GM12873 (cell line): ENCODE measurements at regions not wholly inside any gene's neighbourhood (a gene's known extent, or its start where the extent isn't known, plus 50 kb on each side); places are given as distances from the start of the nearest gene placed in this dataset.

Experiments
- TF ChIP-seq, protein P1 (sequence below): IDR thresholded peaks from 2 replicates; pipeline ENCODE4 v1.5.1; 2012; ENCODE audit warnings: low read depth, mild to moderate bottlenecking, moderate library complexity, low read length, control low read depth; ENCODE audit not compliant: insufficient read depth; ENCODE audit errors: missing control alignments

DNA sequence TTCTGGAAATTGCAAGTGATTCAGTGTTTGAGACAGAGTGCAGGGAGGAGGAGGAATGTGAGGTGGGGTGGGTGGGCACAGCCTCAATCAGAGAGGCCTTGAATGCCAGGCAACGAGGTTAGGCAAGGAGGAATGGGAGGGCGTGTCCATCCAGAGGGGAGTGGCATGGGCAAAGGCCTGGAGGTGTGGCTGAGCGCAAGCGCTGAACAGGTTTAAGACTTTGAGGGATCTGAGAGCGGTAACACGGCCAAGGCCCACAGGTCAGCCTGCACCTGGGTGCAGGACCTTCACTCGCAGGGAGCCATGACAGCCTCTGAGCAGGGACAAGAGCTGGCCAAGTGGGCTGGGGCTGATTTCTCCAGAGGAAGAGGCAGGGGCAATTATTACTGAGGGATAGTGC is 125.9 kb downstream of the TPRA1 start:
- TF ChIP-seq, protein P1, sequence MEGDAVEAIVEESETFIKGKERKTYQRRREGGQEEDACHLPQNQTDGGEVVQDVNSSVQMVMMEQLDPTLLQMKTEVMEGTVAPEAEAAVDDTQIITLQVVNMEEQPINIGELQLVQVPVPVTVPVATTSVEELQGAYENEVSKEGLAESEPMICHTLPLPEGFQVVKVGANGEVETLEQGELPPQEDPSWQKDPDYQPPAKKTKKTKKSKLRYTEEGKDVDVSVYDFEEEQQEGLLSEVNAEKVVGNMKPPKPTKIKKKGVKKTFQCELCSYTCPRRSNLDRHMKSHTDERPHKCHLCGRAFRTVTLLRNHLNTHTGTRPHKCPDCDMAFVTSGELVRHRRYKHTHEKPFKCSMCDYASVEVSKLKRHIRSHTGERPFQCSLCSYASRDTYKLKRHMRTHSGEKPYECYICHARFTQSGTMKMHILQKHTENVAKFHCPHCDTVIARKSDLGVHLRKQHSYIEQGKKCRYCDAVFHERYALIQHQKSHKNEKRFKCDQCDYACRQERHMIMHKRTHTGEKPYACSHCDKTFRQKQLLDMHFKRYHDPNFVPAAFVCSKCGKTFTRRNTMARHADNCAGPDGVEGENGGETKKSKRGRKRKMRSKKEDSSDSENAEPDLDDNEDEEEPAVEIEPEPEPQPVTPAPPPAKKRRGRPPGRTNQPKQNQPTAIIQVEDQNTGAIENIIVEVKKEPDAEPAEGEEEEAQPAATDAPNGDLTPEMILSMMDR = no peak

DNA sequence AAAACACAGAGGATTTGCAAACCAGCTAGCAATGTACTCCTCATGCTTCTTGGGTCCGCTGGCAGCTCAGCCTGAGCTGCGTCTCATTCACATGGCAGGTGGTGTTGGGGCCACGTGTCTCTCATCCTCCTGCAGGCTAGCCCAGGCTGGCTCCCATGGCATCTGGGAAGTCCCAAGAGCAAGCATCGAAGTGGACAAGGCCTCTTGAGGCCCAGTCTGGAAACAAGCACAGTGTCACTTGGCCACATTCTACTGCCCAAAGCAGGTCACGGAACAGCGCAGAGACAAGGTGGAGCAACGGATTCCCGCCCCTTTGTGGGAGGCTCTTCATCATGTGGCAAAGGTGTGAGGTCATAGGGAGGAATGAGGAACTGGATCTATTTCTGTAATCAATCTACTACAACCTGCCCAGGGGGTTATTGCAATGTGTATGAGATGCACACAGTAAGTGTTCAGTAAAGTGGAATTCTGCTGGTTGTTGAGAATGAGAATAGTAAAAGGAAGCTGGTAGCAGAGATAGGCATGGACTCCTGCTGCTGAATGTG is 128.3 kb downstream of the TPRA1 start:
- TF ChIP-seq, protein P1 = no peak

DNA sequence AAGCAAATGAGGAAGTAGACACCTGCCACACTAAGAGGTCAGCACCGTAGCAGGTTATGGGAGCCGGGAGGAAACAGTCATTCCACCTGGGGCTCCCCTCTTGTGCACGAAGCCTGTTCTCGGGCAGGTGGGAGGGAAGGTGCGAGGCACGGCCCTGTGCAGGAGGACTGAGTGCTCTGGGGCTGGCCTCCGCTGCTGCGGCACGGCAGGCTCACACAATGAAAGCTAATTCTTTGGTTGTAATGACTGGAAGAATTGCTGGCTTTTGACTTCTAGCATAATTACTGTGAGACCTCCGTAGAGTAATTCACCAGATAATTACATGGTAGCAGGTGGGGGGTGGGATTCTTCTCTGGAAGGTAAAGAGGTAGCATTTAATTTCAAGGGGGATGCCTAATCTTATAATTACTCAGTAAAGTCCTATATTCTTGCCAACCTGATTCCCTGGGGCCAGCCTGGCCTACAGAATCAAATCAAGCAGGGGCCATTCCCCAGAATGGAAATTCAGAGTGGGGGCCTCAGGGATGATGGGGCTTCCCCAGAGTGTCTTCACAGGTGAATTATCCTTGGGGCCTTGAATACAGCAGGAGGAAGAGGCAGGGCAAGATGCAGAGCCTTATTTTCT is 129.1 kb downstream of the TPRA1 start:
- TF ChIP-seq, protein P1 = no peak

DNA sequence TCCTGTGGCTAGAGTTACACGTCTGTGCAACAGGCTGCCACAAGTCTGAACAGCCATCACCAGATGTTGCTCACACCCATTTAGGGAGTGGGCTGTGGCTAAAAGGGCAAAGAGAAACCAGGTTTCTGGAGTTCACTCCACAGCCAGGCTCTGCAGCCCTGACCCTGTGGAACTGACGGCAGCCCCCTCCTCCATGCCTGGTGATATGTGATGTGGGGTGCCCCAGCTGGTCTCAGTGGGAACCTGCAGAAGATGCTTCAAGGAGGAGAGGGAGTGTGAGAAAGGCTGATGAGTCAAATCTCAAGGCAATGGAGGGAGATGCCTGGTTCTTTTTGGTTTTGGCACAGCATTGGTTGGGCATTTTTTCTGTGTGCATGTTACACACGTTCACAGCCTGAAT is 130.6 kb downstream of the TPRA1 start:
- TF ChIP-seq, protein P1 = no peak

DNA sequence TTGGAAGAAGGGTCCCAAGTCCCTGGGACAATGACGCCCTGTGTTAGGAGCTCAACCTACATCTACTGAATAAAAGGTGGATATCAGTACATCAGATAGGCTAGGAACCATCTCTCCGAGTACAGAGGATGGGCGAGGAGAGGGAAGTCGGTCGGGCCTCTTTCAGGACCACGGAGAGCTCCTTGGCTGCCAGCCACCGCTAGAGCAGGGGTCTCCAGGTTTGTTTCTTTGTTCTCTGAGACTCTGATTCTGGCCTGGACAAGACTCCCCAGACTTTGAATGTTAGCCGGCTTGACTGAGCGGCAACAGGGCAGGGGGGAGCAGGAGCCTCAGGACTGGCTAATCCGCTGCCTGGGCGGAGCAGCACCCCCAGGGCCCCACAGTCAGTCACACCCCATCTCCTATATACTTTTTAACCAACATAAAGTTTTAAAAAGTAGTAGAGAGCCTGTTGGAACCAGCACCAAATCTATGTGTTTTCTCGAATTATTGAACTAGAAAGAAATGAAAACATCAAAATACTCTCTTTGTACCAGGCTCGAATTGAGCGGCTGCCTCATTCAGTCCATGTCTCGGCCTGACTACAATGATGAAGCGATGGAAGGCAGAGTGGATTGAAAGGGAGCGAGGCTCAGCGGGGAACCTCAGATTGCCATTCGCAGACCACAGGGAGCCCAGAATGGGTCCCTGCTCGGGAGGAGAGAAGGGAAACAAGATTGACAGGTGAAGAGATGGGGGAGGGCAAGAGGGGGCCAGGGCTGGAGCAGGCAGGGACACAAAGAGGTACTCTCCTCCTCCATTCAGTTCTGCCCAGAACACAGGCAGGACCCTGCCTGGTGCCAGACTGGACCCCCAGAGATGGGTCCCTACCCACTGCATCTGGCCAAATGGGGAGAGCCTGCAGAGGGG is 131.6 kb downstream of the TPRA1 start:
- TF ChIP-seq, protein P1 = no peak

DNA sequence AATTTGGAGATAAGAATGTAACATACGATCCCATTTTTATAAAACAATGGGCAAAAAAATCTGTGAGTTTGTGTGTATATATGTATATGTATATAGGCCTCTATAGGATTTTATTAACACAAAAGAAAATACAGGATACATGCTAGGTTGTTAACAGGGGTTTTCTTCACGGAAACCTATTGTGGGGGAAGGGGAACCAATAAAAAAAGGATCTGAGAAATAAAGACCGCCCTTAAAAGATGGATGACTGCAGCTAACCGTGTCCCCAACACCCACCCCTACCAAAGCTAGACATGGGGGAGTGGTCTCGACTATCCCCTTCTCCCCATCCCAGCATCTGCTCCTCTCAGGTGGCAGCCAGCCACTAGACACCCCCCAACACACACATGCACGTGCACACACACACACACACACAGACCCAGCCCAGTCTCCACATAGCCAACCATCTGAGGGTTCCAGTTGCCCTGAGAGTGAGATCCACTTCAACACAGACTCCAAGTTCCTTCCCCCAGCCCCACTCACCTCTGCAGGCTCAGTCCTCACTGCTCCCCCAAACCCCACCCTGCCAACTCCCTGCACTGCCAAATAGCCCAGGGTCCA is 132.9 kb downstream of the TPRA1 start:
- TF ChIP-seq, protein P1 = no peak

DNA sequence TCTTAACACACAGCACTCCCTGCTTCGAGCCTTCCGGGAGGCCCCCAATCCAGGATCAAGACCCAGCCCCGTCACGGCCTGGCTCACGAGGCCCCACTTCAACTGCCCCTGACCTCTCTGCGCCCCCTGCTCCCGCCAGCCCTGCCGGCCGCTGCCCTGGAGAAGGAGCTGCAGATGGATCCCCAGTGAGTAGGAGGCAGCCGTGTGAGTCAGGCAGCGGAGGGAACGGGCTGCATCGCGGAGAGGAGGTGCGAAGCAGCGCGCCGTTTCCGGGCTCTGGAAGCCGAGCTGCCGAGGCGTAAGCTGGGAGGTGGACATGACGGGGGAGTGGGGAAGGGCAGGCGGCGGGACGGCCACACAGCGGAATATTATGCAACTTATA is 133.4 kb downstream of the TPRA1 start:
- TF ChIP-seq, protein P1 = no peak
